DOHH2 (cell line): ENCODE measurements at regions not wholly inside any gene's neighbourhood (a gene's known extent, or its start where the extent isn't known, plus 50 kb on each side); places are given as distances from the start of the nearest gene placed in this dataset.
"Not testable (repeated sequence)": the region's sequence is repeated elsewhere in the genome, so short reads cannot be mapped to it uniquely, and the experiment has no call there.

Source experiments
- EZH2phosphoT487 ChIP-seq: fragments of 200-600 bp; sonication (generic); IDR thresholded peaks from 2 replicates; pipeline ENCODE4 v1.6.1; 2017; ENCODE audit warnings: borderline replicate concordance, mild to moderate bottlenecking, antibody characterized with exemption, low read length, moderate library complexity, mixed read lengths
- TF ChIP-seq, protein P1 (sequence below): fragments of 200-600 bp; sonication (generic); IDR thresholded peaks from one replicate; pipeline ENCODE4 v1.5.1; 2014; ENCODE audit warnings: antibody characterized with exemption, mild to moderate bottlenecking, low read depth, low read length; ENCODE audit not compliant: poor library complexity, severe bottlenecking

DNA sequence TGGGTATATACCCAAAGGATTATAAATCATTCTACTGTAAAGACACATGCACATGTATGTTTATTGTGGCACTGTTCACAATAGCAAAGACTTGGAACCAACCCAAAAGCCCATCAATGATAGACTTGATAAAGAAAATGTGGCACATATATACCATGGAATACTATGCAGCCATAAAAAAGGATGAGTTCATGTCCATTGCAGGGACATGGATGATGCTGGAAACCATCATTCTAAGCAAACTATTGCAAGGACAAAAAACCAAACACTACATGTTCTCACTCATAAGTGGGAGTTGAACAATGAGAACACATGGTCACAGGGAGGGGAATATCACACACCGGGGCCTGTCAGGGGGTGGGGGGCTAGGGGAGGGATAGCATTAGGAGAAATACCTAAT, 161.7 kb downstream of the KCNJ2 start:
- TF ChIP-seq, protein P1, sequence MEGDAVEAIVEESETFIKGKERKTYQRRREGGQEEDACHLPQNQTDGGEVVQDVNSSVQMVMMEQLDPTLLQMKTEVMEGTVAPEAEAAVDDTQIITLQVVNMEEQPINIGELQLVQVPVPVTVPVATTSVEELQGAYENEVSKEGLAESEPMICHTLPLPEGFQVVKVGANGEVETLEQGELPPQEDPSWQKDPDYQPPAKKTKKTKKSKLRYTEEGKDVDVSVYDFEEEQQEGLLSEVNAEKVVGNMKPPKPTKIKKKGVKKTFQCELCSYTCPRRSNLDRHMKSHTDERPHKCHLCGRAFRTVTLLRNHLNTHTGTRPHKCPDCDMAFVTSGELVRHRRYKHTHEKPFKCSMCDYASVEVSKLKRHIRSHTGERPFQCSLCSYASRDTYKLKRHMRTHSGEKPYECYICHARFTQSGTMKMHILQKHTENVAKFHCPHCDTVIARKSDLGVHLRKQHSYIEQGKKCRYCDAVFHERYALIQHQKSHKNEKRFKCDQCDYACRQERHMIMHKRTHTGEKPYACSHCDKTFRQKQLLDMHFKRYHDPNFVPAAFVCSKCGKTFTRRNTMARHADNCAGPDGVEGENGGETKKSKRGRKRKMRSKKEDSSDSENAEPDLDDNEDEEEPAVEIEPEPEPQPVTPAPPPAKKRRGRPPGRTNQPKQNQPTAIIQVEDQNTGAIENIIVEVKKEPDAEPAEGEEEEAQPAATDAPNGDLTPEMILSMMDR, result not testable (repeated sequence)
- not testable (repeated sequence) for TF ChIP-seq EZH2phosphoT487
